ENCODE measurements at regions not wholly inside any gene's neighbourhood (a gene's known extent, or its start where the extent isn't known, plus 50 kb on each side); places are given as distances from the start of the nearest gene placed in this dataset.

GRCh38 chr12:78680596-78680995 is 184.0 kb upstream of the SYT1 start:
- no peak for DNase-seq (ENCODE audit: extremely low read depth, low read depth)
- no peak for TF ChIP-seq CTCF (IDR thresholded peaks at IDR 0.05; ENCODE audit: low read depth, low read length)

- no peak for DNase-seq (ENCODE audit: extremely low read depth, low read depth)
- no peak for TF ChIP-seq CTCF (IDR thresholded peaks at IDR 0.05; ENCODE audit: low read depth, low read length)
Observed at GRCh38 chr12:78683031-78683430, 181.5 kb upstream of the SYT1 start.

- TF ChIP-seq CTCF (IDR thresholded peaks at IDR 0.05; ENCODE audit: low read depth, low read length), result no peak
- no peak for DNase-seq (ENCODE audit: extremely low read depth, low read depth)
Observed at GRCh38 chr12:78683626-78684025, 180.9 kb upstream of the SYT1 start.

GRCh38 chr12:78684419-78684818 is 180.2 kb upstream of the SYT1 start:
- no peak for TF ChIP-seq CTCF (IDR thresholded peaks at IDR 0.05; ENCODE audit: low read depth, low read length)
- DNase-seq (ENCODE audit: extremely low read depth, low read depth), result no peak

GRCh38 chr12:78695749-78696148 is 168.8 kb upstream of the SYT1 start:
- DNase-seq (ENCODE audit: extremely low read depth, low read depth), result no peak
- TF ChIP-seq CTCF (IDR thresholded peaks at IDR 0.05; ENCODE audit: low read depth, low read length), result no peak

GRCh38 chr12:78696267-78696666 is 168.3 kb upstream of the SYT1 start:
- TF ChIP-seq CTCF (IDR thresholded peaks at IDR 0.05; ENCODE audit: low read depth, low read length), result no peak
- DNase-seq (ENCODE audit: extremely low read depth, low read depth), result no peak

GRCh38 chr12:78697817-78698415 is 166.7 kb upstream of the SYT1 start:
- TF ChIP-seq CTCF (IDR thresholded peaks at IDR 0.05; ENCODE audit: low read depth, low read length), result no peak
- no peak for DNase-seq (ENCODE audit: extremely low read depth, low read depth)
